ENCODE measurements at regions not wholly inside any gene's neighbourhood (a gene's known extent, or its start where the extent isn't known, plus 50 kb on each side); places are given as distances from the start of the nearest gene placed in this dataset.

GRCh38 chr9:73684601-73685000, 532.9 kb downstream of the ANXA1 start:
- TF ChIP-seq CTCF (IDR thresholded peaks at IDR 0.05; ENCODE audit: extremely low read depth in 1 of 2, insufficient read depth in 1 of 2, low read depth in 1 of 2, low read length in 2 of 2) (no peak), POLR2A (IDR thresholded peaks at IDR 0.05; ENCODE audit: low read depth, low read length) (no peak), EZH2 (IDR thresholded peaks at IDR 0.05; ENCODE audit: borderline replicate concordance, low read depth, low read length, severe bottlenecking) (no peak)

Measured in endothelial cell of umbilical vein (primary cell).